ENCODE measurements at regions not wholly inside any gene's neighbourhood (a gene's known extent, or its start where the extent isn't known, plus 50 kb on each side); places are given as distances from the start of the nearest gene placed in this dataset.

- Histone ChIP-seq H3K27me3 (ENCODE audit: control insufficient read depth in 1 of 2, insufficient read depth in 2 of 2, low read length in 2 of 2) (no peaks in the 10 kb centered on the region), H3K9ac (ENCODE audit: low read length in 2 of 2) (no peak overlapping the region), H3K4me3 (ENCODE audit: low read length in 2 of 2) (no peak overlapping the region), H3K9me3 (ENCODE audit: control insufficient read depth in 2 of 2, low read length in 2 of 2) (no peaks in the 10 kb centered on the region), H3K36me3 (ENCODE audit: control insufficient read depth in 2 of 2, insufficient read depth in 2 of 2, low read length in 2 of 2) (no peaks in the 10 kb centered on the region), H3K4me1 (ENCODE audit: control insufficient read depth, insufficient read depth, low read length) (peaks cover 22% of the 10 kb centered on the region), H3K27ac (ENCODE audit: low read length) (peak overlapping the region; percentile 68)
Observed at GRCh38 chr12:19886065-19886464, 446.8 kb downstream of the AEBP2 start.

- H3K27me3 ChIP-seq (ENCODE audit: control insufficient read depth in 1 of 2, insufficient read depth in 2 of 2, low read length in 2 of 2): no peaks in the 10 kb centered on the region
- no peak overlapping the region for H3K4me3 ChIP-seq (ENCODE audit: low read length in 2 of 2)
- H3K9me3 ChIP-seq (ENCODE audit: control insufficient read depth in 2 of 2, low read length in 2 of 2): no peaks in the 10 kb centered on the region
- H3K9ac ChIP-seq (ENCODE audit: low read length in 2 of 2): no peak overlapping the region
- H3K4me1 ChIP-seq (ENCODE audit: control insufficient read depth, insufficient read depth, low read length): peaks cover 22% of the 10 kb centered on the region
- H3K27ac ChIP-seq (ENCODE audit: low read length): no peak overlapping the region
- H3K36me3 ChIP-seq (ENCODE audit: control insufficient read depth in 2 of 2, insufficient read depth in 2 of 2, low read length in 2 of 2): no peaks in the 10 kb centered on the region
Observed at GRCh38 chr12:19886639-19887064, 447.4 kb downstream of the AEBP2 start.

DNA sequence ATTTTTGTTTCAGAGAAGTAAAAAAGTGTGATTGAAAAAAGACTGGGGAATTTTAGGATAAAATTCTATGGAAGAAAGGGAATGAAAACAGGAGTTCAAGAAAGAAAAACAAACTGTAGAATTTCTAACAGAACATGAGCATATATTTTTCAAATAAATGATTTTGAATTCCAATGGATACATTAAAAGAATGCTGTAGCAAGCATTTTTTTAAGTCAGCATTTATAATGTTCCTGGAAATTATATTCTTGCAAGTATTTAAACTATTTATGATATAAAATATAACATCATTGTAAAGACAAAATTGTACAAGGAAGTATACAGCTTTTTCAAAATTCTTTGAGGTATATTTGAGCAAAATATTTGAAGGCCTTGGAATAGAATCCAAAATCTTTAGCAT lies 450.7 kb downstream of the AEBP2 start:
- no peak overlapping the region for H3K4me3 ChIP-seq (ENCODE audit: low read length in 2 of 2)
- H3K36me3 ChIP-seq (ENCODE audit: control insufficient read depth in 2 of 2, insufficient read depth in 2 of 2, low read length in 2 of 2): no peaks in the 10 kb centered on the region
- no peak overlapping the region for H3K9ac ChIP-seq (ENCODE audit: low read length in 2 of 2)
- no peaks in the 10 kb centered on the region for H3K9me3 ChIP-seq (ENCODE audit: control insufficient read depth in 2 of 2, low read length in 2 of 2)
- no peaks in the 10 kb centered on the region for H3K27me3 ChIP-seq (ENCODE audit: control insufficient read depth in 1 of 2, insufficient read depth in 2 of 2, low read length in 2 of 2)
- peaks cover 2% of the 10 kb centered on the region for H3K4me1 ChIP-seq (ENCODE audit: control insufficient read depth, insufficient read depth, low read length)
- H3K27ac ChIP-seq (ENCODE audit: low read length): no peak overlapping the region

DNA sequence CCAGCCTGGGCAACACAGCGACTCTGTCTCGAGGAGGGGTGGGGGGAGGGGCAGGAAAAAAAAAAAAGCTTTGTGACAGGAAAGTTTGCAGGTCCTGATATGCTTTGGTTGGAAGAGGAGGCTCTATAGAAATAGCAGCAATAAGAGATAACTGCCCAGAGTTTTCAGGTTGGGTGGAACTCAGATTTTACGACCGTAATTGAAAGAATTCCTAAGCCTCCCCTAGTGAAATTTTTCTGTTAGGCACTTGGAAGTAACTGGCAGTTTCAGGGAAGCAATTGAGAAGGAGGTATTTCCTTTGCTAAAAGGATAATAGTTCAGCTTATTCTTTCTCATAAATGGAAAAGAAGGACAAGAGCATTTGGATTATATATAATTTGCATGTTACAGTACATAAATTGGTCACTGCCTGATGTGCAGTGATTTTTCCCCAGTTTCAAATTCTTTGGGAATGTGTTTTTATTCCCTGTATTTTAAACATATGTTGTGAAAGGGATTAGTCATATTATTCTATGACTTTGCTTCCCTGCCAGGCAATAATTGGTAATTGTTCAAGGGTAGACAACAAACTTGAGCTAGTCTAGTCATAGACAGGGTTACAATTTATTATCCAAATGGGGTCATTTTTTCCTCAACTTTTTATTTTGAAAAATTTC lies 452.8 kb downstream of the AEBP2 start:
- no peak overlapping the region for H3K4me3 ChIP-seq (ENCODE audit: low read length in 2 of 2)
- no peak overlapping the region for H3K9ac ChIP-seq (ENCODE audit: low read length in 2 of 2)
- no peaks in the 10 kb centered on the region for H3K27me3 ChIP-seq (ENCODE audit: control insufficient read depth in 1 of 2, insufficient read depth in 2 of 2, low read length in 2 of 2)
- no peaks in the 10 kb centered on the region for H3K9me3 ChIP-seq (ENCODE audit: control insufficient read depth in 2 of 2, low read length in 2 of 2)
- no peaks in the 10 kb centered on the region for H3K36me3 ChIP-seq (ENCODE audit: control insufficient read depth in 2 of 2, insufficient read depth in 2 of 2, low read length in 2 of 2)
- no peak overlapping the region for H3K27ac ChIP-seq (ENCODE audit: low read length)
- H3K4me1 ChIP-seq (ENCODE audit: control insufficient read depth, insufficient read depth, low read length): no peaks in the 10 kb centered on the region

DNA sequence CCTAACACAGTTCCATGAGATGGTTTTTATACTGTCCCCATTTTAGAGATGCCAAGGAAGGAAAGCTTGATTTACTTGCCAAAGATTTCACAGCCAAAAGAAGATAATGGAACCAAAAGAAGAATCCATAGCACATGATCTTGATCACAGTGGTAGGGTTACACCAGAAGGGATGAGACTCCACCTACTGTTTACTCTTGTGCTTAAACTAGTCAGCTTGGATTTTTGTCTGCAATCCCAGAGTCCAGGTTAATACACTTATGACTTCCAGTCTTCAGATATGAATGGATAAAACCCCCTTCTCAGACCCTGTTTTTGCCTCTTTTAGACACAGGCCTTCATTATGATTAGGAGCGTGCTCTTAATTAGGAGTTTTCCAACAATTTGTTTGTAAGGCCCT lies 454.2 kb downstream of the AEBP2 start:
- no peaks in the 10 kb centered on the region for H3K4me1 ChIP-seq (ENCODE audit: control insufficient read depth, insufficient read depth, low read length)
- no peak overlapping the region for H3K27ac ChIP-seq (ENCODE audit: low read length)
- H3K36me3 ChIP-seq (ENCODE audit: control insufficient read depth in 2 of 2, insufficient read depth in 2 of 2, low read length in 2 of 2): no peaks in the 10 kb centered on the region
- no peak overlapping the region for H3K9ac ChIP-seq (ENCODE audit: low read length in 2 of 2)
- H3K9me3 ChIP-seq (ENCODE audit: control insufficient read depth in 2 of 2, low read length in 2 of 2): no peaks in the 10 kb centered on the region
- H3K4me3 ChIP-seq (ENCODE audit: low read length in 2 of 2): no peak overlapping the region
- H3K27me3 ChIP-seq (ENCODE audit: control insufficient read depth in 1 of 2, insufficient read depth in 2 of 2, low read length in 2 of 2): no peaks in the 10 kb centered on the region

DNA sequence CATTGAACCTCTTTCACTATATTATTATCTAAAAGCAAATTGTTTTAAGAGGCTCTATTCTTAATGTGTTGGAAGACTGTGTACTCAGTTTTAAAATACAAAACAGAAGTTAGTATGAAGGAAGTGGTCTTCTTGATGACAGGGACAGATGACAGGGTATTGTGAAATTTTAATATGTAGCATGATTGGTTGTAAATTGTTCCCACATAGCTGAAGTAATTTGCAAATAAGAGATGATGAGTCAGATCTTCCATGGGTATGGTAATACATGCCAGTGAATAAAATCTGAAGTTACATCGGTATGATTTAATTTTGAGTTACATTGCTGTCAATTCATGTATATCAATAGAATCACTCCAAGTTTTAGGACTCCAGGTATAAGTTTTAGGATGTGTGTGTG lies 454.8 kb downstream of the AEBP2 start:
- H3K27ac ChIP-seq (ENCODE audit: low read length): no peak overlapping the region
- no peaks in the 10 kb centered on the region for H3K27me3 ChIP-seq (ENCODE audit: control insufficient read depth in 1 of 2, insufficient read depth in 2 of 2, low read length in 2 of 2)
- H3K9ac ChIP-seq (ENCODE audit: low read length in 2 of 2): no peak overlapping the region
- no peaks in the 10 kb centered on the region for H3K4me1 ChIP-seq (ENCODE audit: control insufficient read depth, insufficient read depth, low read length)
- H3K36me3 ChIP-seq (ENCODE audit: control insufficient read depth in 2 of 2, insufficient read depth in 2 of 2, low read length in 2 of 2): no peaks in the 10 kb centered on the region
- H3K9me3 ChIP-seq (ENCODE audit: control insufficient read depth in 2 of 2, low read length in 2 of 2): no peaks in the 10 kb centered on the region
- no peak overlapping the region for H3K4me3 ChIP-seq (ENCODE audit: low read length in 2 of 2)

DNA sequence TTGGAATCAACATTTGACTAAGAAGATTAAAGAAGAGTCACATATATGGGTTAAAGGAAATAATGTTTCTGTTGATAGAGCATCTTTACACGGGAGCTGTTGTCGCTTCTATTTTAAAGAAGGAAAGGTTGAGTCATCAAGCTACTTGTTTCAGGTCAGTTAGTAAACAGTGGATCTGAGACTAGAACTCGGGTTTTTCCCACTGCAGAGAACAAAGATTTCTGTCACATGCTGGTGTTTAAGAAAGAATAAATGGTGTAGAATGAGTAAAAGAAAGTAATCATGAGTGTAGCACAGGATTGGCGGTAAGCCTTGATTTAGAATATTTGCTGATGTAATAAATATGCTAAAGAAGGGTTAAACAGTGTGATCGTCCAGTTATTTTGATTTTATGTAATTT lies 455.5 kb downstream of the AEBP2 start:
- H3K27me3 ChIP-seq (ENCODE audit: control insufficient read depth in 1 of 2, insufficient read depth in 2 of 2, low read length in 2 of 2): no peaks in the 10 kb centered on the region
- H3K36me3 ChIP-seq (ENCODE audit: control insufficient read depth in 2 of 2, insufficient read depth in 2 of 2, low read length in 2 of 2): no peaks in the 10 kb centered on the region
- H3K27ac ChIP-seq (ENCODE audit: low read length): no peak overlapping the region
- H3K4me3 ChIP-seq (ENCODE audit: low read length in 2 of 2): no peak overlapping the region
- no peaks in the 10 kb centered on the region for H3K4me1 ChIP-seq (ENCODE audit: control insufficient read depth, insufficient read depth, low read length)
- no peaks in the 10 kb centered on the region for H3K9me3 ChIP-seq (ENCODE audit: control insufficient read depth in 2 of 2, low read length in 2 of 2)
- no peak overlapping the region for H3K9ac ChIP-seq (ENCODE audit: low read length in 2 of 2)

DNA sequence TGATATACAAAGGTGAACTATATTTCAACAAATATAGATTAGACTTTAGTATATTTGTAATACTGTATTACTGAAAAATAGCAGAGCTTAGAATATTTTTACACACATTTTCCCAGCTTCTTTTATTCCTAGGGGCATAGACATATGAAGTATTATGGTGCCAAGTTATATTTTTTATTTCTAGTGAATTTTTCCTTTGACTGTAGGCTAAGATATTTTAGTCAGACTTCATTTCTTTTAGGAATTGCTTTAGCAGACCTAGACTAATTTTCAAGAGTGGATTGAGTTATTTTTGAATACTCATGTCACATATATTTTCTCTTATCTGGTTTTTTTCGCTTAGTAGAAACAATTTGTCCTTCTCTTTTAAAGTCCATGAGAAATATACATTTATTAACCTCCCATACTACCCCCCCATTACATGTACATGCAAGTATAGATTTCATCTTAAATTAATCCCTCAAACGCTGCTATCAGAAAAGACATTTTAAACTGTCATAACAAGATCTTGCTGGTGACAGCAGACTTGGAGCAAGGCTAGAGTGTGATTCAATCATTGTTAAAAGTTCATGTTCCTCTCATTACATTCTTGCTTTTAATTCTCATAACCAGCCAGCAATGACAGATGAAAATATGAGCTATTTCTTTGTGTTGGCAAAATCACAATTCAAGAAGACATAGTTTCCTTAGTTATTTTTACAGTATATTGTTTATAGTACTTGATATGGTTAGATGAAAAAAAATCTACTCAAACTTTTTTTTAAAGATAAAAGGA lies 456.1 kb downstream of the AEBP2 start:
- Histone ChIP-seq H3K9me3 (ENCODE audit: control insufficient read depth in 2 of 2, low read length in 2 of 2) (no peaks in the 10 kb centered on the region), H3K4me1 (ENCODE audit: control insufficient read depth, insufficient read depth, low read length) (no peaks in the 10 kb centered on the region), H3K36me3 (ENCODE audit: control insufficient read depth in 2 of 2, insufficient read depth in 2 of 2, low read length in 2 of 2) (no peaks in the 10 kb centered on the region), H3K27ac (ENCODE audit: low read length) (no peak overlapping the region), H3K27me3 (ENCODE audit: control insufficient read depth in 1 of 2, insufficient read depth in 2 of 2, low read length in 2 of 2) (no peaks in the 10 kb centered on the region), H3K4me3 (ENCODE audit: low read length in 2 of 2) (no peak overlapping the region), H3K9ac (ENCODE audit: low read length in 2 of 2) (no peak overlapping the region)

GRCh38 chr12:19896041-19896440 lies 456.7 kb downstream of the AEBP2 start:
- Histone ChIP-seq H3K36me3 (ENCODE audit: control insufficient read depth in 2 of 2, insufficient read depth in 2 of 2, low read length in 2 of 2) (no peaks in the 10 kb centered on the region), H3K9me3 (ENCODE audit: control insufficient read depth in 2 of 2, low read length in 2 of 2) (no peaks in the 10 kb centered on the region), H3K4me1 (ENCODE audit: control insufficient read depth, insufficient read depth, low read length) (no peaks in the 10 kb centered on the region), H3K4me3 (ENCODE audit: low read length in 2 of 2) (no peak overlapping the region), H3K27me3 (ENCODE audit: control insufficient read depth in 1 of 2, insufficient read depth in 2 of 2, low read length in 2 of 2) (no peaks in the 10 kb centered on the region), H3K9ac (ENCODE audit: low read length in 2 of 2) (no peak overlapping the region), H3K27ac (ENCODE audit: low read length) (no peak overlapping the region)

DNA sequence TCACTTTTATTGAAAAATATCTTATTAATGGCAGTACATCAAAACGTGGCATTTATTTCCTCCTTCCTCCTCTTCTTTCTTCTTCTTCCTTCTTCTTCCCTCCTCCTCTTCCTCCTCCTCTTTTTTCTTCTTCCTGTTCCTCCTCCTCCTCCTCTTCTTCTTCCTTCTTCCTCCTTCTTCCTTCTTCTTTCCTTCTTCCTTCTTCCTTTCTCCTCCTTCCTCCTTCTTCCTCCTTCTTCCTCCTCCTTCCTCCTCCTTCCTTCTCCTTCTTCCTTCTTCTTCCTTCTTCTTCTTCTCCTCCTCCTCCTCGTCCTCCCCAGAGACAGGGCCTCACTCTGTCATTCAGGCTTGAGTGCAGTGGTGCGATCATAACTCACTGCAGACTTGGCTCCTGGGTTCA lies 457.2 kb downstream of the AEBP2 start:
- Histone ChIP-seq H3K36me3 (ENCODE audit: control insufficient read depth in 2 of 2, insufficient read depth in 2 of 2, low read length in 2 of 2) (no peaks in the 10 kb centered on the region), H3K27me3 (ENCODE audit: control insufficient read depth in 1 of 2, insufficient read depth in 2 of 2, low read length in 2 of 2) (no peaks in the 10 kb centered on the region), H3K9me3 (ENCODE audit: control insufficient read depth in 2 of 2, low read length in 2 of 2) (no peaks in the 10 kb centered on the region), H3K9ac (ENCODE audit: low read length in 2 of 2) (no peak overlapping the region), H3K27ac (ENCODE audit: low read length) (no peak overlapping the region), H3K4me3 (ENCODE audit: low read length in 2 of 2) (no peak overlapping the region), H3K4me1 (ENCODE audit: control insufficient read depth, insufficient read depth, low read length) (no peaks in the 10 kb centered on the region)

DNA sequence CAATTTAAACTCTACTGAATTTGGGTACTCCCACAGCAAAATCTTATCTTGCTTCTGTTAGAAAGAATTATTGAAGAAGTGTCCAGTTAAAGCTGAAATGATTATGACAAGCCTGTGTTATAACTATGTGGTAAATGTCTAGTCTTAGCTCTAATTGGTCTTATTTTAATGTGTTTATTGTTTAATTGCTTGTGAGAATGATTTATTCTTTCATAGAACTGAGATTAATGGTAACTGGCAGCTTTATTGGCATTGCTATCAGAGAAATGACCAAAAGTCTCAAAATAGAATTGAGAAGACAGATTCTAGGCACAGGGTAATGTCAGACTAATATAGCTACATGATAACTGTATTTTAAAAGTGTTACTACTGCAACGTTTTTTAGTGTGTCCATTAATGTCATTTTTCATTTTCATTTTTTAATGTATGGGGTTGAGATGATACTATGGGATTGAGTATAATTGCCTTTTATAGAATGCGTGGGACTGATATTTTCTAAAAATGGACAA lies 458.7 kb downstream of the AEBP2 start:
- Histone ChIP-seq H3K4me3 (ENCODE audit: low read length in 2 of 2) (no peak overlapping the region), H3K4me1 (ENCODE audit: control insufficient read depth, insufficient read depth, low read length) (no peaks in the 10 kb centered on the region), H3K27me3 (ENCODE audit: control insufficient read depth in 1 of 2, insufficient read depth in 2 of 2, low read length in 2 of 2) (no peaks in the 10 kb centered on the region), H3K36me3 (ENCODE audit: control insufficient read depth in 2 of 2, insufficient read depth in 2 of 2, low read length in 2 of 2) (no peaks in the 10 kb centered on the region), H3K9me3 (ENCODE audit: control insufficient read depth in 2 of 2, low read length in 2 of 2) (no peaks in the 10 kb centered on the region), H3K27ac (ENCODE audit: low read length) (no peak overlapping the region), H3K9ac (ENCODE audit: low read length in 2 of 2) (no peak overlapping the region)
